Loucy (cell line): ENCODE measurements at regions not wholly inside any gene's neighbourhood (a gene's known extent, or its start where the extent isn't known, plus 50 kb on each side); places are given as distances from the start of the nearest gene placed in this dataset.

Experiments used
- H2AFZ ChIP-seq: fragments of 200-600 bp; sonication (generic); 2 replicates; pipeline ENCODE4 v1.6.0; 2016; ENCODE audit warnings: antibody characterized with exemption, mild to moderate bottlenecking, low read length, moderate library complexity
- H3F3A ChIP-seq: fragments of 200-600 bp; 2 replicates; pipeline ENCODE4 v1.6.0; 2016; ENCODE audit warnings: antibody characterized with exemption, low read depth, mild to moderate bottlenecking
- H3K27me3 ChIP-seq: fragments of 200-600 bp; sonication (generic); 2 replicates; pipeline ENCODE4 v1.6.1; 2014; ENCODE audit warnings: low read length, mild to moderate bottlenecking; ENCODE audit not compliant: insufficient read depth, poor library complexity, severe bottlenecking
- H3K36me3 ChIP-seq: fragments of 200-600 bp; sonication (generic); 2 replicates; pipeline ENCODE4 v1.6.1; 2016; ENCODE audit warnings: low read length; ENCODE audit not compliant: insufficient read depth
- H3K4me1 ChIP-seq: fragments of 200-600 bp; sonication (generic); 2 replicates; pipeline ENCODE4 v1.5.1; 2014; ENCODE audit warnings: low read length, mild to moderate bottlenecking; ENCODE audit not compliant: insufficient read depth, poor library complexity, severe bottlenecking
- H3K4me2 ChIP-seq: fragments of 200-600 bp; sonication (generic); 2 replicates; pipeline ENCODE4 v1.6.0; 2014; ENCODE audit warnings: antibody characterized with exemption, low read length, low read depth, mild to moderate bottlenecking; ENCODE audit not compliant: poor library complexity, severe bottlenecking
- H3K4me3 ChIP-seq: fragments of 200-600 bp; sonication (generic); 2 replicates; pipeline ENCODE4 v1.5.1; 2014; ENCODE audit warnings: low read length, mild to moderate bottlenecking, mixed read lengths; ENCODE audit not compliant: poor library complexity, severe bottlenecking
- H3K79me2 ChIP-seq: fragments of 200-600 bp; sonication (generic); 2 replicates; pipeline ENCODE4 v1.6.1; 2014; ENCODE audit warnings: low read length; ENCODE audit not compliant: insufficient read depth
- H3K9ac ChIP-seq: fragments of 200-600 bp; sonication (generic); 2 replicates; pipeline ENCODE4 v1.6.0; 2014; ENCODE audit warnings: mild to moderate bottlenecking, low read depth, low read length, moderate library complexity; ENCODE audit not compliant: poor library complexity, severe bottlenecking
- H3K9me2 ChIP-seq: fragments of 200-600 bp; sonication (generic); replicated peaks from 2 replicates; pipeline ENCODE4 v1.6.1; 2016; ENCODE audit warnings: low read depth, low read length, mixed read lengths
- H3K9me3 ChIP-seq: fragments of 200-600 bp; sonication (generic); 2 replicates; pipeline ENCODE4 v1.6.1; 2014; ENCODE audit warnings: mild to moderate bottlenecking, antibody characterized with exemption, low read length, low read depth; ENCODE audit not compliant: insufficient read depth
- H4K20me1 ChIP-seq: fragments of 200-600 bp; sonication (generic); 2 replicates; pipeline ENCODE4 v1.6.0; 2014; ENCODE audit warnings: antibody characterized with exemption, low read length, mild to moderate bottlenecking; ENCODE audit not compliant: insufficient read depth, poor library complexity, severe bottlenecking
- CTCF ChIP-seq: fragments of 200-600 bp; sonication (generic); conservative IDR thresholded peaks from 2 replicates; pipeline ENCODE4 v1.5.1; 2014; ENCODE audit warnings: mild to moderate bottlenecking, antibody characterized with exemption, low read length
- EZH2phosphoT487 ChIP-seq: fragments of 200-600 bp; IDR thresholded peaks from 2 replicates; pipeline ENCODE4 v1.6.1; 2018; ENCODE audit warnings: antibody characterized with exemption, mild to moderate bottlenecking, moderate library complexity, borderline replicate concordance

DNA sequence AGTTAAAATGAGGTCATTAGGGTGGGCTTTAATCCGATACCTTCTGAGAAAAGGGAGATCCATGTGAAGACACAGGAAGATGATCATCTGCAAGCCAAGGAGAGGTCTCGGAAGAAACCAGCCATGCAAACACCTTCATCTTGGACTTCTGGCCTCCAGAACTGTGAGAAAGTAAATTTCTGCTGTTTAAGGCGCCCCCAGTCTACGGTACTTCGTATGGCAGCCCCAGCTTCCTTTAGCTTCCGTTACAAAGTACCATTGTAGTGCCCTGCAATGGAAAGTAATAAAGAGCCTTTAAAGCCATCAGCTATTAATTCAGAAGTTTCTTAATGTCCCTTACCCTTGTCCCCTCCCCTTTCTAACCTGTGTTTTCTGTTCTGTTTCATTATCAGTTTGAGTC, 308.1 kb downstream of the AACS start:
- no peaks in the 10 kb centered on the region for H3K79me2 ChIP-seq
- no peaks in the 10 kb centered on the region for H3K9me2 ChIP-seq
- no peak overlapping the region for H3K4me2 ChIP-seq
- no peaks in the 10 kb centered on the region for H3K27me3 ChIP-seq
- H3K9me3 ChIP-seq: no peaks in the 10 kb centered on the region
- H3K4me1 ChIP-seq: no peaks in the 10 kb centered on the region
- no peak for TF ChIP-seq CTCF
- H2AFZ ChIP-seq: no peak overlapping the region
- H4K20me1 ChIP-seq: no peaks in the 10 kb centered on the region
- H3F3A ChIP-seq: no peaks in the 10 kb centered on the region
- no peaks in the 10 kb centered on the region for H3K36me3 ChIP-seq
- H3K4me3 ChIP-seq: no peak overlapping the region
- no peak overlapping the region for H3K9ac ChIP-seq

GRCh38 chr12:125376422-125376821, 311.2 kb downstream of the AACS start:
- Histone ChIP-seq H3K79me2 (no peaks in the 10 kb centered on the region), H3F3A (no peaks in the 10 kb centered on the region), H4K20me1 (no peaks in the 10 kb centered on the region), H3K4me1 (no peaks in the 10 kb centered on the region), H3K27me3 (no peaks in the 10 kb centered on the region), H3K4me2 (no peak overlapping the region), H3K9ac (no peak overlapping the region), H3K9me2 (no peaks in the 10 kb centered on the region), H2AFZ (no peak overlapping the region), H3K9me3 (no peaks in the 10 kb centered on the region; the same call in 1 of the 2 replicates), H3K36me3 (no peaks in the 10 kb centered on the region), H3K4me3 (no peak overlapping the region)
- TF ChIP-seq EZH2phosphoT487 (no peak), CTCF (no peak)

DNA sequence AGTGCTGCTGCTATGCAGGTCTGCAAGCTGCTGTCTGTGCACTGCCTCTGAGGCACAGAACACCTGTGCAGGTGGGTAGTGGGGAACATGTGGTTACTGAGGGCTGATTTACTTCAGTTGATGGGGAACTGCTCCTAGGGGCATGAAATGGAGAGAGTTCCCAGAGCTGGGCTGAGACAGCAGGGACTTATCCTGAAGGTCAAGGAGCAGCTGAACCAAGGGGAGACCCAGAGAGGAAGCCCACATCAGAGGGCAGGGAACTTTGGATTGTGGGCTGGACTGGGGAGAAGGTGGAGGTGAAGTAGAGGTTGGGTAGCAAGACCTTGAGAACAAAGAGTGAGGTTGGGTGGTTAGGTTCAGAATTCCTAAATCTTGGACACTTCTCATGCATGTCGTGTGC, 311.9 kb downstream of the AACS start:
- H2AFZ ChIP-seq: no peak overlapping the region
- TF ChIP-seq EZH2phosphoT487 (no peak), CTCF (no peak)
- no peaks in the 10 kb centered on the region for H3K4me1 ChIP-seq
- H3K4me3 ChIP-seq: no peak overlapping the region
- no peaks in the 10 kb centered on the region for H3K79me2 ChIP-seq
- no peaks in the 10 kb centered on the region; the same call in 1 of the 2 replicates for H3K9me3 ChIP-seq
- no peaks in the 10 kb centered on the region for H3K27me3 ChIP-seq
- H3K9me2 ChIP-seq: no peaks in the 10 kb centered on the region
- no peaks in the 10 kb centered on the region for H3F3A ChIP-seq
- H4K20me1 ChIP-seq: no peaks in the 10 kb centered on the region
- H3K4me2 ChIP-seq: no peak overlapping the region
- no peak overlapping the region for H3K9ac ChIP-seq
- no peaks in the 10 kb centered on the region for H3K36me3 ChIP-seq
